HuH-7.5 (cell line): ENCODE measurements at regions not wholly inside any gene's neighbourhood (a gene's known extent, or its start where the extent isn't known, plus 50 kb on each side); places are given as distances from the start of the nearest gene placed in this dataset.
"Not testable (repeated sequence)": the region's sequence is repeated elsewhere in the genome, so short reads cannot be mapped to it uniquely, and the experiment has no call there.

Experiments
- DNase-seq: peaks from one replicate; pipeline ENCODE4 v3.0.0; 2011; ENCODE audit warnings: low spot score

DNA sequence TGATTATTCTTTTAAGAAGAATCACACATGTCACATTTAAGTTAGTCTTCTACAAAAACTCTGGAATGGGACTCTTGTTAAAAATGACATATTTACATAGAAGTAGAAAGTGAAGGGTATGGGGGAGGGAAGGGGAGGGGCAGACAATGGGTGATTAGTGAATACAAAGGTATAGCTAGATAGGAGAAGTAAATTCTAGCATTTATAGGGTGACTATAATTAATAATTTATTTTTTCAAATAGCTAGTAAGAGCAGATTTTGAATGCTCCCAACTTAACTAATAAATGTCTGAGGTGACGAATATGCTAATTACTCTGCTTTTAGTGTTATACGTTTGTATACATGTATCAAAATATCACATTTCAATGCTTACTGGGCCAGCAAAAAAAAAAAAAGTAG lies 59.4 kb downstream of the BLTP3B start:
- no peak for DNase-seq

DNA sequence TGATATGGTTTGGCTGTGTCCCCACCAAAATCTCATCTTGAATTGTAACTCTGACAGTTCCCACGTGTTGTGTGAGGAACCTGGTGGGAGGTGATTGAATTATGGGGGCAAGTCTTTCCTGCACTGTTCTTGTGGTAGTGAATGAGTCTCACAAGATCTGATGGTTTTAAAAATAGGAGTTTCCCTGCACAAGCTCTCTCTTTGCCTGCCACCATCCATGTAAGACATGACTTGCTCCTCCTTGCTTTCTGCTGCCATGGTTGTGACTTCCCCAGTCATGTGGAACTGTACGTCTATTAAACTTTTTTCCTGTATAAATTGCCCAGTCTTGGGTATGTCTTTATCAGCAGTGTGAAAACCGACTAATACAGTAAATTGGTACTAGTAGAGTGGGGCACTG lies 63.9 kb downstream of the BLTP3B start:
- DNase-seq: not testable (repeated sequence)

DNA sequence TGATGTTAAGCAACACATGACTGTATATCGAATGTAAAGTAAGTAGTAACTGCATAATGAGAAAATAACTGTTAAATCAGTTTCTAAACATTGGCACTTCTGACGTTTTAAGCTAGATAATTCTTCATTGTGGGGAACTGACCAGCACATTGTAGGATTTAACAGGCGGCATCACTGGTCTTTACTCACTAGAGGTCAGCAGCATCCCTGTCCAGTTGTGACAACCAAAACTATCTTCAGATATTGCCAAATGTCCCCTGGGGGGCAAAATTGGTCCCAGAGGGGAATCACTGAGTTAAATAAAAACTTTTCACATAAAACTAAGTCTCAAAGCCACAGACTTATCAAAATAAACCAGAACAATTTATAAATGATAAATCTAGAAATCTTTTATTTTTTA lies 65.3 kb downstream of the BLTP3B start:
- DNase-seq: no peak

DNA sequence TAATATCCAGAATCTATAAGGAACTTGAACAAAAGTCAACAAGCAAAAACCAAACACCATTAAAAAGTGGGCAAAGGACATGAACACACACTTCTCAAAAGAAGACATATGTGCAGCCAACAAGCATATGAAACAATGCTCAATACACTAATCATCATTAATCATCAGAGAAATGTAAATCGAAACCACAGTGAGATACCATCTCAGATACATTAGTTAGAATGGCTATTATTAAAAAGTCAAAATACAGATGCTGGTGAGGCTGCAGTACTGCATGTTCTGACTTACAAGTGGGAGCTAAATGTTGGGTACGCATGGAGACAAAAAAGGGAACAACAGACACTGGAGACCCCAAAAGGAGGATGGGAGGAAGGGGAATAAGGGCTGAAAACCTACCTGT lies 67.1 kb downstream of the BLTP3B start:
- DNase-seq: no peak

DNA sequence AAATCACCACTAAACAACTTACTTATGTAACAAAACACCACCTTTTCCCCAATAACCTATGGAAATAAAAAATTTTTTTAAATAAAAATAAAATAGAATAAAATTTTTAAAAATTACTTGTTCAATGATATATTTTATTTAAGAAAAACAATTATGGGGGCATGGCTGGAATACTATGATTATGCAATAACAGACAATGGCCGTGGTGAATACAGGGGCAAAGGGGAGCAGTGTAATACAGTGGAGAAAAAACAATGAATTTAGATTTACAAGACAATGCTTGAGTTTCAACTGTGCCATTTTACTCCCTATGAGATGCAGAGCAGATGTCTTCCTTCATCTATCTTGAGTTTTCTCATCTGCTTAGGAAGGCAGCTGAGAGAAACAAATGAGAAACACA lies 72.9 kb downstream of the BLTP3B start:
- DNase-seq: no peak

DNA sequence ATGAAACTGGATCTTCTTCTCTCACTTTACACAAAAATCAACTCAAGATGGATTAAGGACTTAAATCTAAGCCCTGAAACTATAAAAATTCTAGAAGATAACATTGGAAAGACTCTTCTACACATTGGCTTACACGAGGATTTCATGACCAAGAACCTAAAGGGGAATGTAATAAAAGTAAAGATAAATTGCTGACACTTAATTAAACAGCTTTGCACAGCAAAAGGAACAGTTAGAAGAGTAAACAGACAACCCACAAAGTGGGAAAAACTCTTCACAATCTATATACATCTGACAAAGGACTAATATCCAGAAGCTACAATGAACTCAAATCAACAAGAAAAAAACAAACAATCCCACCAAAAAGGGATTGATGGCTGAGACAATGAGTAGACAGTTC lies 74.4 kb downstream of the BLTP3B start:
- no peak for DNase-seq

DNA sequence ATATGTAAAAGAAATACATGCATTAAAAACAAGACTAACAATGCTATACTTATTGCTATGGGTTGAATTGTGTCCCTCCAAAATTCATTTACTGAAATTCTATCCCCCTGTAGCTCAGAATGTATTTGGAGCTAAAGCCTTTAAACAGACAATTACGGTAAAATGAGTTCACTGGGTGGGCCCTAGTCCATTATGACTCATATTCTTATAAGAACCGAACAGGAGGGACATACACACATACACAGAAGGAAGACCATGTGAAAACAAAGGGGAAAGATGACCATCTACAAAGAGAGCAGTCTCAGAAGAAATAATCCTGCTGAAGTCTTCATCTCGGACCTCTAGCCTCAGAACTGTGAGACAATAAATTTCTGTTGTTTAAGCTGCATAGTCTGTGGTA lies 77.1 kb upstream of the ANKS1B start:
- no peak for DNase-seq

DNA sequence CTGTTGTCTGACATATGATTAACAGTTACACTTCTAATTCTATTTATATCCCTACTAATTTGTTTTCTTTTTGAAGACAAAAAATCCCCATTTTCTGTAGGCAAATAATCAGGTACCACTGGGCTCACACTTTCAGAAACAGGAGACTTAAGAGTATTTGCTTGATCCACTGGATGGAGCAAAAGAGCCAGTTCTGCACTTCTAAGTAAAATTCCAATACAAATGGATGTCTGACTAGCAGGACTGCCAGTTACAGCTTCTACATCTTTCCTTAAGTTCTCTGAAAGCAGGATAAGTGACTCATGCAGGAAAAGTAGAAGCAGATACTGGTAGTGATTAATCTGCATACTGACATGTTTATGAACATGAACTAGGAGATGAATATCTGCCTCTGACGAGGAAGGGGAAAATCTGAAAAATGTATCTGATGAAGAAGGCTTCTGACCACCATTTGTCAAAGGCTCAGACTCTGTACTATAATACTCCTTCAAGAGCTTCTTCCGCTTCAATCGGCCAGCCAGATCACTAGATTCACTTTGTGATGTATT lies 73.8 kb upstream of the ANKS1B start:
- peak; percentile 9 for DNase-seq

DNA sequence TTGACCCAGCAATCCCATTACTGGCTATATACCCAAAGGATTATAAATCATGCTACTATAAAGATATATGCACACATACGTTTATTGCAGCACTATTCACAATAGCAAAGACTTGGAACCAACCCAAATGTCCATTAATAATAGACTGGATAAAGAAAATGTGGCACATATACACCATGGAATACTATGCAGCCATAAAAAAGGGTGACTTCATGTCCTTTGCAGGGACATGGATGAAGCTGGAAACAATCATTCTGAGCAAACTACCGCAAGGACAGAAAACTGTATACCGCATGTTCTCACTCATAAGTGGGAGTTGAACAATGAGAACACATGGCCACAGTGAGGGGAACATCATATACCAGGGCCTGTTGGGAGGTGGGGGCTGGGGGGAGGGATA lies 61.5 kb upstream of the ANKS1B start:
- DNase-seq: not testable (repeated sequence)

DNA sequence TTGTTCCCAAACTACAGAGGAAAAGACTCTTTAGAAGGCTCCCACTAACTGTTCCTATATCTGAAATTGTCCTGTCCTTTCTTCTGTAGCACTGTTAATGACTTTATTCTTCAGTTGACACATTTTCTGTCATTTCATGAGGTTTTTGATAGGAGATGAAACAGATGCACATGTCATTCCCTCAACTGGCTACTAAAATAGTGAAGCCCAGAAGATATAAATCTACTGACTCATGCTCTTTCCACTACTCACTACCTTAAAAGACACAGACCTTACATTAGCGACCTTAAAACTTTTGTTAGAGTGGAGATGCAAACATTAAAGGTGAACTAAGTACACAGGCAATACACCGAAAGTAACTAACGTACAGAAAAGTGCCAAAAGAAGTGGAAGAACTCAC lies 59.5 kb upstream of the ANKS1B start:
- no peak for DNase-seq

DNA sequence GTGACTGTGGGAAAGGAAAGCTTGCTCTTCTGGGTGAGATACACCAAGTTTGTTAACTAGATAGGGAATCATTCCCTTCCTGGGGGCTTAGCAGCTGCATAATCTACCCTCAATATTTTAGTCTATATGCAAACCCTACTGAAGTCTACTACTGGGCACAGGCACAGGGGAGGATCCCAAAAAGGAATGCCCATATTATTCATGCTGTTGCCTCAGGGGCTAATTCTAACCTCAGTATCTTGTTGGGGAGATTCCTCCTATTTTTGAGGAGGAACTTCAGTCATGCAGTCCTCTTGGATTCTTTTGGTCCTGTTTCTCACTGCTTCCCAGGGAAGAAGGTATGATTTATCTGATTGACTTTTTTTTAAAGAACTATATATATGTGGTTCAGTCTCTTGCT lies 58.9 kb upstream of the ANKS1B start:
- no peak for DNase-seq
